ENCODE measurements at regions not wholly inside any gene's neighbourhood (a gene's known extent, or its start where the extent isn't known, plus 50 kb on each side); places are given as distances from the start of the nearest gene placed in this dataset.
A peak's percentile ranks its signal among the peaks of the same experiment; 100 is the strongest.

- DNase-seq: peak; percentile 93
Observed at GRCh38 chr6:54719131-54719530, 127.4 kb upstream of the FAM83B start.

GRCh38 chr6:54719633-54720032 lies 126.9 kb upstream of the FAM83B start:
- peak; percentile 41 for DNase-seq

GRCh38 chr6:54722328-54722727 lies 124.2 kb upstream of the FAM83B start:
- no peak for DNase-seq

- no peak for DNase-seq
Observed at GRCh38 chr6:54729716-54730115, 116.9 kb upstream of the FAM83B start.

- DNase-seq: no peak
Observed at GRCh38 chr6:54730767-54731630, 115.6 kb upstream of the FAM83B start.

GRCh38 chr6:54737247-54737646 lies 109.3 kb upstream of the FAM83B start:
- no peak for DNase-seq

GRCh38 chr6:54747955-54748354 lies 98.6 kb upstream of the FAM83B start:
- no peak for DNase-seq

- DNase-seq: no peak
Observed at GRCh38 chr6:54754406-54754805, 92.2 kb upstream of the FAM83B start.

- DNase-seq: no peak
Observed at GRCh38 chr6:54758340-54758739, 88.2 kb upstream of the FAM83B start.

GRCh38 chr6:54768494-54768893 lies 78.1 kb upstream of the FAM83B start:
- DNase-seq: no peak

GRCh38 chr6:54770328-54770727 lies 76.2 kb upstream of the FAM83B start:
- DNase-seq: no peak

- no peak for DNase-seq
Observed at GRCh38 chr6:54771968-54772367, 74.6 kb upstream of the FAM83B start.

- no peak for DNase-seq
Observed at GRCh38 chr6:54772610-54773009, 74.0 kb upstream of the FAM83B start.

- no peak for DNase-seq
Observed at GRCh38 chr6:54775576-54775975, 71.0 kb upstream of the FAM83B start.

GRCh38 chr6:54776891-54777290 lies 69.7 kb upstream of the FAM83B start:
- DNase-seq: no peak

- no peak for DNase-seq
Observed at GRCh38 chr6:54778731-54779130, 67.8 kb upstream of the FAM83B start.

- DNase-seq: no peak
Observed at GRCh38 chr6:54784011-54784410, 62.6 kb upstream of the FAM83B start.

GRCh38 chr6:54786154-54786553 lies 60.4 kb upstream of the FAM83B start:
- no peak for DNase-seq

GRCh38 chr6:54787825-54788224 lies 58.7 kb upstream of the FAM83B start:
- no peak for DNase-seq
